K562 (cell line): ENCODE measurements at regions not wholly inside any gene's neighbourhood (a gene's known extent, or its start where the extent isn't known, plus 50 kb on each side); places are given as distances from the start of the nearest gene placed in this dataset.

Experiments used
- ELF1 ChIP-seq: fragments of 200-800 bp; sonication (Bioruptor generic); IDR thresholded peaks from 2 replicates; pipeline ENCODE4 v1.6.1; 2016; ENCODE audit warnings: missing genetic modification characterization, missing compliant biosample characterization
- POLR2A ChIP-seq: fragments of 450-650 bp; conservative IDR thresholded peaks from 2 replicates; pipeline ENCODE4 v1.6.1; 2016
- POLR2G ChIP-seq: fragments of 200-400 bp; formaldehyde crosslinking; IDR thresholded peaks from 2 replicates; pipeline ENCODE4 v1.6.1; 2017; ENCODE audit warnings: low read depth, mild to moderate bottlenecking, antibody characterized with exemption, low read length, moderate library complexity
- PURB ChIP-seq: sonication (generic); formaldehyde crosslinking; IDR thresholded peaks from 2 replicates; pipeline ENCODE4 v1.9.0; 2021; ENCODE audit warnings: low read depth, mild to moderate bottlenecking, missing genetic modification reagents
- ZNF398 ChIP-seq: fragments of 250-450 bp; sonication (Bioruptor Pico); IDR thresholded peaks from 2 replicates; pipeline ENCODE4 v1.8.0; 2021; ENCODE audit warnings: moderate library complexity, mild to moderate bottlenecking, inconsistent platforms
- TF ChIP-seq, protein P1 (sequence below), 2 experiments: fragments of 450-650 bp in 1 of 2; sonication (generic) in 1 of 2; formaldehyde crosslinking in 1 of 2; IDR thresholded peaks; 2 replicates each; pipeline versions ENCODE4 v1.7.1 to v1.9.0; 2016 to 2022; ENCODE audit warnings: inconsistent platforms in 1 of 2, mild to moderate bottlenecking in 1 of 2, missing genetic modification reagents in 1 of 2

- TF ChIP-seq POLR2A (no peak), ZNF398 (CRISPR knock-in tag) (no peak), ELF1 (tag) (no peak), PURB (CRISPR knock-in tag) (no peak), POLR2G (no peak)
- TF ChIP-seq, protein P1, sequence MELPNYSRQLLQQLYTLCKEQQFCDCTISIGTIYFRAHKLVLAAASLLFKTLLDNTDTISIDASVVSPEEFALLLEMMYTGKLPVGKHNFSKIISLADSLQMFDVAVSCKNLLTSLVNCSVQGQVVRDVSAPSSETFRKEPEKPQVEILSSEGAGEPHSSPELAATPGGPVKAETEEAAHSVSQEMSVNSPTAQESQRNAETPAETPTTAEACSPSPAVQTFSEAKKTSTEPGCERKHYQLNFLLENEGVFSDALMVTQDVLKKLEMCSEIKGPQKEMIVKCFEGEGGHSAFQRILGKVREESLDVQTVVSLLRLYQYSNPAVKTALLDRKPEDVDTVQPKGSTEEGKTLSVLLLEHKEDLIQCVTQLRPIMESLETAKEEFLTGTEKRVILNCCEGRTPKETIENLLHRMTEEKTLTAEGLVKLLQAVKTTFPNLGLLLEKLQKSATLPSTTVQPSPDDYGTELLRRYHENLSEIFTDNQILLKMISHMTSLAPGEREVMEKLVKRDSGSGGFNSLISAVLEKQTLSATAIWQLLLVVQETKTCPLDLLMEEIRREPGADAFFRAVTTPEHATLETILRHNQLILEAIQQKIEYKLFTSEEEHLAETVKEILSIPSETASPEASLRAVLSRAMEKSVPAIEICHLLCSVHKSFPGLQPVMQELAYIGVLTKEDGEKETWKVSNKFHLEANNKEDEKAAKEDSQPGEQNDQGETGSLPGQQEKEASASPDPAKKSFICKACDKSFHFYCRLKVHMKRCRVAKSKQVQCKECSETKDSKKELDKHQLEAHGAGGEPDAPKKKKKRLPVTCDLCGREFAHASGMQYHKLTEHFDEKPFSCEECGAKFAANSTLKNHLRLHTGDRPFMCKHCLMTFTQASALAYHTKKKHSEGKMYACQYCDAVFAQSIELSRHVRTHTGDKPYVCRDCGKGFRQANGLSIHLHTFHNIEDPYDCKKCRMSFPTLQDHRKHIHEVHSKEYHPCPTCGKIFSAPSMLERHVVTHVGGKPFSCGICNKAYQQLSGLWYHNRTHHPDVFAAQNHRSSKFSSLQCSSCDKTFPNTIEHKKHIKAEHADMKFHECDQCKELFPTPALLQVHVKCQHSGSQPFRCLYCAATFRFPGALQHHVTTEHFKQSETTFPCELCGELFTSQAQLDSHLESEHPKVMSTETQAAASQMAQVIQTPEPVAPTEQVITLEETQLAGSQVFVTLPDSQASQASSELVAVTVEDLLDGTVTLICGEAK (IDR thresholded peaks at IDR 0.05) = no peak
- TF ChIP-seq, protein P1 (CRISPR knock-in tag; IDR thresholded peaks at IDR 0.05) = no peak
Measured at GRCh38 chr7:46791188-46791587, 790.7 kb downstream of the TNS3 start.
